Left colon (tissue), 2 donors: ENCODE measurements at regions not wholly inside any gene's neighbourhood (a gene's known extent, or its start where the extent isn't known, plus 50 kb on each side); places are given as distances from the start of the nearest gene placed in this dataset.
"Not testable (repeated sequence)": the region's sequence is repeated elsewhere in the genome, so short reads cannot be mapped to it uniquely, and the experiment has no call there.

Source experiments
- ATAC-seq: fragments of 200-7000 bp; cut with Tn5 transposase; one replicate; pipeline ENCODE4 v1.9.1; 2020; ENCODE audit warnings: mild to moderate bottlenecking, moderate library complexity
- DNase-seq, 2 donors: peaks; one replicate each; pipeline ENCODE4 v3.0.0-alpha.2; 2020
- intact Hi-C, 2 donors: fragments of 100-400 bp; cut with DNase I in 1 of 2; cut with micrococcal nuclease in 1 of 2; formaldehyde crosslinking; loops; one replicate each; pipeline versions ENCODE4 v1.11.2 to v1.14.0; 2022; cut with DNase I, micrococcal nuclease
- donor health status: DM: no; HTN: no; CAD: no.
- donor health status: DM: yes; HTN: yes; CAD: no.

DNA sequence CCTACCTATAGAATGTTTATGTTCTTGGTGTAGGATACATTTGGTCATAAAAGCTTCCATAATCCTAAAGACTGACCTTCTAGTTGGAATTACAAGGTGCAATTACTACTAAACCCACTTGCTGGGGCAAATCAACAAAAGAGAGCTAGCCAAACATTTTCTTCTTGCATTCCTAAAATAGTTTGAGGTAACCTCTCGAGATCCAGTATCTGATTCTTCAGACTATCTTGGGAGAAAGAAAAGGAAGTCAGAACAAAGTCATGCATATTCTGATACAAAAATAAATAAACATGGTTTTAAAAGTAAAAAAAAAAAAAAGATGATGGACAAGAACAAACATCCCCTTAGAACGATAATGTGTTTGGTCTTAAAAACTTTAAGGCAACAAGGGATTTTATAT is 294.2 kb upstream of the RSPO3 start:
- no peak for DNase-seq
- intact Hi-C loops: no loop called here
- no peak for ATAC-seq

DNA sequence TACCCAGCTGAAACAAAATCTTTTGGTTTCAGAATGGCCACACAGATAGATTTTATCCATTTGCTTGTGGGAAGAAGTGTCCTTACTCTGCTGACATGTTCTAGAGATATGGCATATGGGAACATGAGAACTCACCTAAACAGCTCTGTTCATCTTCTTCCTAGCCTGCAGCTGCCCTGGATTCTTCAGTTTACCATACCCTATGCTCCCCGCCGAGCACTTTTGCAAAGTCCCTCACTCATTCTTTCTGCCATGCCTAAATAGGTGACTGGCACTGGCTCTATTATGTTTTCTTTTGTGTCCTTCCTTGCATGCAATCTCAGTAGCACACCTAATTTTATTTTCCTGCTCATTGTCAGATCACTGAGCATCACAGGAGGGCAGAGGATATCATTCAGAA is 293.7 kb upstream of the RSPO3 start:
- ATAC-seq (no peak), DNase-seq (no peak)
- intact Hi-C loops: no loop called here

DNA sequence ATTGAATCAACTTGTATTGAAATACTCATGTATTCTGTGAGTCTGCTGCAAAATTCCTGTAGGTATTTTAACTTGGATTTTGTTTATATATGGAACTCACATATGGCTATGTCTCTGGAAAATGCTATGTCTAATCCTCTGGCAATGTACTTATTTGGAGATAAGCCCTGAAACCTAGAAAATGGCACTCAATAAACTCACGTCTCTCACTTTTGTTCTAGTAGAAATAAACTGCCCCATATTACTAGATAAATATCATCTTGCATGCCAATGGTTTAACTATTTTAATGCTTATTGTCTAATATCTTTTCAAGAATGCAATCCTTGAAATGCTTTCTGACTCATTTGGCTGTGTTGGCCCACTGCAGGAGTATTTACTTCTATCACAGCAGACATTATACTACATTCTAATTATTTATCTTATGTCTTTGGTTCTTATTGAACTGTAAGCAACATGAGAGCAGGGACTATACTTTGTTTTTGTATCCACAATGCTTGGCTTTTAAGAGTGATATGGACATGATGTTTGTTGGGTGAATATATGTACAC is 292.2 kb upstream of the RSPO3 start:
- intact Hi-C loops: no loop called here
- ATAC-seq: no peak
- DNase-seq: no peak

DNA sequence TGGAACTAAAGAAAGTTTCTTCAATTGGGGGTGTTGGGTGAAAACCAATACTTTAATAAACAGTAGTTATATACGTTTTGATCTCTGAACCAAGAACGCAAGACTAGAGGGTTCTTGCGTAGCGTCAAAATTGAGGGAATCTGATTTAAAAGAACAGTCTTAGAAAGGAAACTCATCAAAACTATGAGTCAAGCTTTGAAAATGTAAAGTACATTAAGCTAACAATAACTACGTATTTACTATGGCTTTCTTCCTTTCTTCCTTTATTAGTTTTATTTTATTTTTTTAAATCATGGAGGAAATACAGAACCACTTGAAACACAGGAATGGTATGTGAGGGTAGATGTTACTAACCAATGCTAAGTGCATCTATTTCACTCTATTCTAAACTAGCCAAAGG is 287.0 kb upstream of the RSPO3 start:
- ATAC-seq (no peak), DNase-seq (no peak)
- intact Hi-C loops: no loop called here

DNA sequence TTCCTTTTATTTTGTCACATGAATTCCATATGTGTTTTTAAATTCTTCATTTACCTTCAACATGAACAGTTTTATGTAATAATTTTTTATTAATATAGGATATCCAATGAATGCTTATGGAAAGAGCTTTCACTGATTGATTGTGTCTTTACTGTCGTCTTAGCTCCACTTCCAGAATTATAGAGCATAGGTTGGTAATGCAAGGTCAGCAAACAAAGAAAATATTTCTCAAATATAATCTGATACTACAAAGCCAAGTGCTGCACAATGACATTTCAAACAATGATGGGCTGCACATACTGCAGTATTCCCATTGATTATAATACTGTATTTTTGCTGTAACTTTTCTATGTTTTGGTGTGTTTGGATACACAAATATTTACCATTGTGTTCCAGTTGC is 275.7 kb upstream of the RSPO3 start:
- DNase-seq (no peak), ATAC-seq (no peak)
- intact Hi-C loops: no loop called here

DNA sequence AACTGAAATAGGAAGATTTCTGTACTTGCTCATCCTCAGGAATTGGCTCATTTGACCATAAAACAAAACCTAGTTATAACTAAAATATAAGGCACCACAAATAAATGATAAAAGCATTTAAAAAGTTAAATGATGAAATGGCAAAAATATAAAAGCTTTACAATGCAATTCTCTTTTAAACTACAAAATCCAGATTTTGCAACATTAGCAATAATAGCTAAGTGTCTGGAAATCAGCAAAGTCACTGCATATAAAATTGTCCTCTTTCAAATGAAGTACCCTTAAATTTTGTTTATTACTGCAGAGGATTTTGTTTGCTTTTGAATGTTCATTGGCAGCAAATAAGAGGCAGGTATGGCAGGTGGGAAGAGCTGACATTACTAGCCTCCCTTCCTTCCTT is 270.4 kb upstream of the RSPO3 start:
- DNase-seq: no peak
- intact Hi-C loops: no loop called here
- ATAC-seq: no peak

DNA sequence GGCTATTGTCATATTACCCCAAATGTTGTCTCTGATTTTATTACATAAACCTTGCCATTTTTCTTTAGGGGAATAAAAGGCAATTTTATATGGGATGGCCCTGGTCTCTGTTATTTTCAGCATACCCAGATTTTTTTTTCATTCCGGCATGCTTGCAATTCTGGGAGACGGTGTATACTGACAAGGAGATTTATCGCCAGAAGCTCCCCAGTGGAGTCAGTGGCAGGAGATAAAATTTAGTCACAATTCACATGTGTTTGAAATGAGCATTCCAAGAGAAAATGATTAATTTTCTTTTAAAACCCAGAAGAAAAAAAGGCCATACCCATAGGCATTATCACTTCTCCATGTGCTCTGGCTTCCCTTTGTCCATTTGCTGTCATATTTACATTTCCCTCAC is 250.8 kb upstream of the RSPO3 start:
- ATAC-seq: no peak
- intact Hi-C loops: no loop called here
- DNase-seq: no peak

DNA sequence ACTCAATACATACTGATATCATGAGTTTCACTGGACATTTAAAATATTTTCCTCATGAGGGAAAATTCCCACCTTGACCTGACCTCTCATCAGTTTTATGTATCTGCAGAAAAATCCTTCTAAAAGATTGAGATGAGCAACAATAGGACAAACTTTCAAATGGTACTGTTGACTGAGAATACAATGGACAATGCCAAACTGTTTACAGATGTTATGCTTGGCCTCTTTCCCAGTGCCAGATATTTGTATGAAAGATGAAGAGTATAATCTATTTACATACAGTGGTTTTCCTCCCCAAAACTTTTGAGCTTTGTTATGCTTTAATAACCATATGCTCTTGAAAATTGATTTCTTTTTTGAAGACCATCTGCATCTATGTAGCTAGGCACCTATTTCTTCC is 245.1 kb upstream of the RSPO3 start:
- no peak for ATAC-seq
- intact Hi-C loops: no loop called here
- DNase-seq: no peak

DNA sequence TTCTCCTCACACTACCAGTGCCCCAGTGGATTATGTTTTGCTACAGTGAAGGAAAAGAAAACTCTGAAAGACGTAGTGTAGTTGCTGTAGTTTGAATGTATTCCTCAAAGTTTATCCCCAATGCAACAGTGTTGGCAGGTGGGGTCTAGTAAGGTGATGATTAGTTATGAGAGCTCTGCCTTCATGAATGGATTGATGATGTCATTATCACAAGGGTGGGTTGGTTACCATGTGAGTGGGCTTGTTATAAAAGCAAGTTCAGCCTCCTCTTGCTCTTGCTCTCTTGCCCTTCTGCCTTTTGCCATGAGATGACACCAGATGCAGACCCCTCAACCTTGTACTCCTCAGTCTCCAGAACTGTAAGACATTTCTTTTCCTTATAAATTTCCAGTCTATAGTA is 244.7 kb upstream of the RSPO3 start:
- DNase-seq (no peak), ATAC-seq (no peak)
- intact Hi-C loops: no loop called here

DNA sequence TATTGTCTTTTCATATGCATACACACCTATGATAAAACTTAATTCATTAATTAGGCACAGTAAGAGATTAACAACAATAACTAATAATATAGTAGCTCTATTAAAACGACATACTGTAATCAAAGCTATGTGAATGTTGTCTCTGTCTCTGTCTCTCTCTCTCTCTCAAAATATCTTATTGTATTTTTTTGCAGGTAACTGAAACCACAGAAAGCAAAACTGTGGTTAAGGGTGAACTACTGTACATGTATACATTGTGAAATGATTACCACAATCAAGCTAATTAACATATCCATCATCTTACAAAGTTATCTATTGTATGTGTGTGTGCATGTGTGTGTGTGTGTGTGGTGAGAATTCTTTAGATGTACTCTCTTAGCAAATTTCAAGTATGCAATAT is 242.0 kb upstream of the RSPO3 start:
- ATAC-seq (no peak), DNase-seq (no peak)
- intact Hi-C loops: no loop called here

DNA sequence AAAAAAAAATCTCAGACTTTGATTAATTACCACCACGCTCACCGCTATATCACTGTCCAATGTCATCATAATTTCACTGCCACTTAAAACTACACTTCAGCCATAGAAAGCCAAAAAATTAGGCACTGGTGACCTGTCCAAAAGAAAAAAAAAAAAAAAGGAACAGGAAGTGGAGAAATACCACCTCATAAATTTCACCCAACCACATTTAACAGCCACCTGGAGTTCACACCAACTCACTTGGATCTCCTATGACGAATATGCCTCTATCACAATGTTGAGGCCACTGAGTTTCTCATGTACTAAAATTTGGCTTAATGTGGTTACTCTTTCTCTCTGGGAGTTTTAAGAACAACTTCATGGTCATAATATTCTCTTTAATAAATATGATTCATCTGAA is 237.5 kb upstream of the RSPO3 start:
- ATAC-seq (no peak), DNase-seq (no peak)
- intact Hi-C loops: no loop called here

DNA sequence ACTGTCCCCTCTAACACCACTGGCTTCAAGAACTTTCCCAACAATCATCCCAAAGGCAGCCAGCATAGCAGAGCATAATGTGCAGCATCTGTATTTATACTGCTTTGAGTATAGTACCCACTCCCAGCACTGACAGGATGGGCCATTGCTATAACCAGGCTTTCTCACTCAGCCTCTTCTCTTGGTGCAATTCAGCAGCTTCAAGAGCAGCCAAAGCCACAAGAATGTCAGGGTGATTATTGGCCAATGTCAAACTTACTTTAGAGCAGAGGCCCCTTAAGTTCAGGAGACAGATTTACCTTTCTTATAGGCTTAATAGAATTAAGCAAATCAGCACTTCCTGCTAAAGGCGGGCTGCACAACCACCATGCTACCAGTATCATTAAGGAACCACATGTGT is 232.4 kb upstream of the RSPO3 start:
- intact Hi-C loops: no loop called here
- DNase-seq (no peak), ATAC-seq (no peak)

DNA sequence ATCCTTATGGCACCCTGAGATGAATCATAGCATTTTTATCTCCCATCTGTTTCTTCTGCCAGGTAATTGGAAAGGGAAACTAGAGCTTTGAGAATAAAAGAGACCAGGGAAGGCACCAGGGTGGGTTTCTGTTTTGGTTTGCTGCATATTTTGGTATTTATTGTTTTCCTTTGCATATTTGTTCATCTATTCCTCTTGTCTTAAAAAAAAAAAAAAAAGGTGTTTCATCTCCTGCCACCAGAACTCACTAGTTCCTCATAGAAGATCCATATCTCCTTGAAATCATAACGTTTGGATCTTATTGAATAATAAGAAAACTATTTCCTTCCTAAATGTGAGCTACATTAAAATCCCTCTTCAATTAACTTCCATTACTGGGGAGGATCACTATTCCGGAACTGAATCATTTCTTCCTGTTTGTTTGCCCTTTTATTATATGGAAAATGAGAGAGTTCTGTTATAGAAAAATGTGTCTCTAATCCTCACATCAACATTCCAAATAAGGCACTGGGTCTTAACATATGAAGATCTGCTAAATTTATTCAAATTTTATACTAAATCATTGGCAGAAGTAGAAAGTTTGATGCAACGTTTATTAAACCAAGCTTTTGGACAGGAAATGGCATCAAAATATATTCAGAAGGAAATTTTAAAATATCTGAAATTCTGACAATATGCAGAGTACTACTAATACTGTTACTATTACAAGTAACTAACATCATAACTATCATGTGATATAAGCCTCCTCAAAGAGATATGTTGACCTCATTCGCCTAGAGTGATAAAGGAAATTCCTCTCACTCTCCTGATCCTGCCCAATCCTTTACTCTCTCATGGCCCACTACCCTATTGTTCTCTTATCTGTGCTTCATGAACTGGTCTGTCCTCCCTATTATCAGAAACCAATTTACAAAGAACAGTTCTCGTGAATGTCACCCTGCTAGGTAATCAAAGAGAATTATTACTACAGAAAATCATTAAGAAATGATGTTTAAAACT is 229.4 kb upstream of the RSPO3 start:
- no peak for DNase-seq
- intact Hi-C loops: no loop called here
- ATAC-seq: no peak

DNA sequence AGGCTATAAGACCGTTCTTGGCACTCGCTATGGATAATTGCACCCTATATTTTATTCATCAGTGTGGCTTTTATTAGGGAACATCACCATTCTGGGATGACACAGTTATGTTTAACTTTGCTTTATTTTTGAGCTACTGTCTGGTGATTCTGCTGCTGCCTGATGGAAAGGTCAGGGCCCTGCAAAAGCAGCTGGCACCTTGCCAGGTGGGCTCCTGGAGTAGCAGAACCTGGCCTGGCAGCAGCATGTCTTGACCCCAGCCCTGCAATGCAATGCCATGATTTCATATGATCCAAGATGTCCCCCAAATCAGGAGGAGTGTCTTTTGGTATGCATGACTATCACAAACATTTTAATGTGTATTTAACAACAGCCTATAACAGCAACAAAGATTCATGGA is 228.4 kb upstream of the RSPO3 start:
- intact Hi-C loops: no loop called here
- no peak for DNase-seq

DNA sequence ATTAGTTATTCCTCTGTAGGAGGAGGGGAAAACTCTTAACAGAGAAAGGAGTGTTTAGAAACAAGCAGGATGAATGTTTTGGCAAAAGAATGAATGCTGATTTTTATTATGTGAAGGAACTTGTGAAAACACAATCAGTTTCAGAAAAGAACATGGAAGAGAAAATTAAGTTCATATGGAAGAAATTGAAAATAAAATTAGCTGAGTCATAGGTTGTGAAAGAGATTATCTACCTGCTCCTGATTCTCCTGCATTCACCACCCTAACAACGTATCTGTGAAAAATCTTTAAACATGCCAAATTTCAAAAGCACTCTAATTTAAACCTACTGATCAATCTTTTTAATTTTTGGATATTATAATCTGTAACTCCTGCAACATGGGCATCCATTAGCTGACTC is 227.3 kb upstream of the RSPO3 start:
- ATAC-seq: no peak
- intact Hi-C loops: no loop called here
- DNase-seq: no peak

More for the DNA sequence above, 228.4 kb upstream of the RSPO3 start:
- no peak for ATAC-seq

DNA sequence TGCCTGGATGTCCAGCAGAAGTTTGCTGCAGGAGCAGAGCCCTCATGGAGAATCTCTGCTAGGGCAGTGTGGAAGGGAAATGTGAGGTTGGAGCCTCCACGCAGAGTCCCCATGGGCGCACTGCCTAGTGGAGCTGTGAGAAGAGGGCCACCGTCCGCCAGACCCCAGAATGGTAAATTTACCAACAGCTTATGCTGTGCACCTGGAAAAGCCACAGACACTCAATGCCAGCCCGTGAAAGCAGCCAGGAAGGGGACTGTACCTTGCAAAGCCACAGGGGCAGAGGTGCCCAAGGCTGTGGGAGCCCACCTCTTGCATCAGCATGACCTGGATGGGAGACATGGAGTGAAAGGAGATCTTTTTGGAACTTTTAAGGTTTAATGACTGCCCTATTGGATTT is 225.6 kb upstream of the RSPO3 start:
- DNase-seq, intact Hi-C loops, ATAC-seq: not testable (repeated sequence)

DNA sequence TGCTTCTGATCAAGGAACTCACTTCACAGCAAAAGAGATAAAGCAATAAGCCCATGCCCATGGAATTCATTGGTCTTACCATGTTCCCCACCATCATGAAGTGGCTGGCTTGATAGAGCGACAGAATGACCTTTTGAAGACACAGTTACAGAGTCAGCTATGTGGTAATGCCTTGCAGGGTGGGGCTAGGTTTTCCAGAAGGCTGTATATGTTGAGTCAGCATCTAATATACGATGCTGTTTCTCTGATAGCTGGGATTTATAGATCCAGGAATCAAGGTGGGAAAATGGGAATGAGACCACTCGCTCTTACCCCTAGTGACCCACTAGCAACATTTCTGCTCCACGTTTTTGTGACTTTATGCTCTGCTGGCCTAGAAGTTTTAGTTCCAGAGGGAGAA is 220.7 kb upstream of the RSPO3 start:
- intact Hi-C loops: no loop called here
- DNase-seq (no peak), ATAC-seq (no peak)

DNA sequence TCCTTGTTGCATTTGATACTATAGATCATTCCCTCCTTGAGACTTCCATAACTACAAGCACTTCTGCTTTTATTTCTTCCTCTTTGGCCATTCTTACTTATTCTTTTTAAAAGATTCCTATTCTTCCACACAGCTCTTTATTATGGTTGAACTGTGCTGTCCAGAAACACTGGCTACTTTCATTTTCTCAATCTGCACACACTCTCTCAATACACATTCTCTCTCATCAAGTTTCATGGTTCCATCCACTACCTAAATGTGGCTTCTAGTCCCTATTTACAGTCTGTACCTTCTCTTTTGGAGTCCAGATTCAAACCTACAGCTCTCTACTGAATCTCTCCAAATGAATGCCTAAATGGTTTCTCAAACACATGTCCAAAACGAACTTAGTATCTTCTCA is 214.3 kb upstream of the RSPO3 start:
- DNase-seq: no peak
- no peak for ATAC-seq
- intact Hi-C loops: no loop called here

DNA sequence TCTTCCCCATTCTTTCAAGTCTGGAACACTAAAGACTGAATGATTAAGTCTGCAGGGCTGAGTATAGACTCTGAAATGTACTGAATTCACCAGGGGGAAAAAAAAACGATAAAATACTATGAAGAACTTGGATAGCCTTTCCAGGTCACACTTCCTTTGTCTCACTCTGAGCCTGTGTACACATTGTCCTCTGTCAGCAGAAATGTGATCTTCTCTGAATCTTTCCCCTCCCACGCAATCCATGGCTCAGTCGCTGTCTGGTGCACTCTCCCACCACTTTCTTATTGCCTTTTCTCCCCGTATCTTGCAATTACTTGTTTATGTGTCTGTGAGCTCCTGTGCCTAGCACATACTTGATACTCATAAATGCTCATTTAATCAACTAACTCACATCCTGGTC is 212.6 kb upstream of the RSPO3 start:
- intact Hi-C loops: no loop called here
- ATAC-seq (no peak), DNase-seq (no peak)

DNA sequence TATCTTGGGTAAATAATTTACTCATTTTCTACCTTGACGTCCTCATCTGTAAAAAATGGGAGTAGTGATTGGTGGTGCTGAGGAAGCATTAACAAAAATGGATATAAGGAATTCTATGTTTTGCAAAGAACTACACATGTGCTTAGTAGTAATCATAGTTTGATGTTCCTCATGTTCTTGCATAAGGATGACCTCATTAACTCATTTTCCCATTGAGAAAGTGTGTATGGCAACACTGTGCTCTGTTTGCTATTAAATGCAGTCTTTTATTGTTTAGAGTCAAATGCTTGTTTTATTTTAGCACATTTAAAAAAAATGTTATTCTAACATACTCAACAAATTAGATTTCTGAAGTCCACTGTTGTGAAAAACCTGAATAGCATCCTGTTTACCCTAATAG is 211.2 kb upstream of the RSPO3 start:
- intact Hi-C loops: no loop called here
- DNase-seq: no peak
- ATAC-seq: no peak

DNA sequence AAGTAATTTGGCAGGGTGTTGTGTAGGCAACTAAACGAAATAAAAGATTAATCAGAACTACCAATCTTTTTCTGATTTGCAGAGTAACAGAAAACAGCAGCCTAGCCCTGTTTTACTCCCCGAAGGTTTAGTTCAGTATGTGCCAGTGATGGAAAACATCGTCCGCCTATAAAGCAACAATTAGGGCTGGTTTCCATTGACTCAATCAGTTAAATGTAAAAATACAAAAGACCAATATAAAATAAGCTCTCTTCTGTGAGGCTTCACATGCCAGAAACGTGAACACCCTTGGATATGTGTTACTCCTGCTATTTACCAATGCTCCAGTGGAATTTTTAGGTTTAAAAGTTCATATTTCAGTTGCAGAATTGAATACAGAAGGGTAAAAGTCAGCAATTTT is 210.5 kb upstream of the RSPO3 start:
- ATAC-seq: no peak
- DNase-seq: no peak
- intact Hi-C loops: no loop called here
